ENCODE measurements at regions not wholly inside any gene's neighbourhood (a gene's known extent, or its start where the extent isn't known, plus 50 kb on each side); places are given as distances from the start of the nearest gene placed in this dataset.

DNA sequence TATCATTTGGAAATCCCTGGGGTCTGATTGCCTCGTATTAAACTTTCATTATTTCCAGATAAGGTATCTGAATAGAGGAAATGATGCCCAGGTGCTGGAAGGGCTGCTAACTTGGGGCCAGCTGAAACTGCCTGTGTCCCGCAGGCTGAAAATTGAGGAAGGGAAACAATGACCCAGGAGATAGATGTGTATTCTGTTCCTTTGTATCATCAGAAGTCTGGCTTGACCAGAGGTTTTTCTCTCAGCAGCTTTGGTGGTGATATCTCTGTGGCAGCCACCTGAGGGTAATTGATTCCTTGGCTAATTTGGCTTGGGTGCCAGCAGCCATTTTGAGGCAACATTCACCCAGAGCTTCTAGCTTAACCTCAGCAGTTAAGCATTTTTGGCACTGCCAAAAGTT, 90.0 kb upstream of the STT3B start:
- H3K23ac ChIP-seq (ENCODE audit: low read depth, low read length), result no peak overlapping the region
- intact Hi-C loops (cut with micrococcal nuclease) (no loop called here), dilution Hi-C loops (cut with HindIII; ENCODE audit: low sequenced_read_pairs, unreplicated experiment) (no loop called here), in situ Hi-C loops (cut with MboI; ENCODE audit: low sequenced_read_pairs) (no loop called here)
- H2AK9ac ChIP-seq (replicated peaks; ENCODE audit: low read depth, low read length, poor library complexity), result no peak overlapping the region
- no peaks in the 10 kb centered on the region for H3K79me1 ChIP-seq (ENCODE audit: low read depth in 1 of 2, low read length in 2 of 2)
- H3K27ac ChIP-seq (ENCODE audit: insufficient read depth, low read length), result no peak overlapping the region
- ChIA-PET CTCF (no interaction called here), POLR2A (ENCODE audit: unreplicated experiment) (no interaction called here)
- H2BK120ac ChIP-seq (ENCODE audit: low read depth, low read length), result no peak overlapping the region
- H4K91ac ChIP-seq (ENCODE audit: insufficient read depth, low read depth, low read length), result no peak overlapping the region
- no peak overlapping the region for H3K4me2 ChIP-seq (ENCODE audit: low read depth, low read length)
- H3K14ac ChIP-seq (replicated peaks; ENCODE audit: low read depth, low read length), result no peak overlapping the region
- no peak overlapping the region for H2AK5ac ChIP-seq (ENCODE audit: low read depth, low read length)
- no peaks in the 10 kb centered on the region for H3K4me1 ChIP-seq (ENCODE audit: control insufficient read depth, insufficient read depth, low read length)
- no peak overlapping the region for H3K18ac ChIP-seq (ENCODE audit: low read depth, low read length)
- H3K36me3 ChIP-seq (ENCODE audit: control insufficient read depth, insufficient read depth, low read length), result no peaks in the 10 kb centered on the region
- 67% methylated on average over 1 of the region's 2 CpGs; no CpG with 5 or more reads in 1 of the 2 experiments for WGBS, 2 experiments (ENCODE audit: extremely low coverage in 2 of 2, insufficient read length in 1 of 2)
- H2BK5ac ChIP-seq (ENCODE audit: low read depth, low read length, poor library complexity, severe bottlenecking), result no peak overlapping the region
- H3K9me3 ChIP-seq (ENCODE audit: control insufficient read depth, insufficient read depth, low read length), result no peaks in the 10 kb centered on the region
- no TSS peak for BruUV-seq (replicated peaks)
- TF ChIP-seq, protein P1, sequence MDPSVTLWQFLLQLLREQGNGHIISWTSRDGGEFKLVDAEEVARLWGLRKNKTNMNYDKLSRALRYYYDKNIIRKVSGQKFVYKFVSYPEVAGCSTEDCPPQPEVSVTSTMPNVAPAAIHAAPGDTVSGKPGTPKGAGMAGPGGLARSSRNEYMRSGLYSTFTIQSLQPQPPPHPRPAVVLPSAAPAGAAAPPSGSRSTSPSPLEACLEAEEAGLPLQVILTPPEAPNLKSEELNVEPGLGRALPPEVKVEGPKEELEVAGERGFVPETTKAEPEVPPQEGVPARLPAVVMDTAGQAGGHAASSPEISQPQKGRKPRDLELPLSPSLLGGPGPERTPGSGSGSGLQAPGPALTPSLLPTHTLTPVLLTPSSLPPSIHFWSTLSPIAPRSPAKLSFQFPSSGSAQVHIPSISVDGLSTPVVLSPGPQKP (IDR thresholded peaks at IDR 0.05; ENCODE audit: borderline replicate concordance, low read depth, low read length), result no peak
- TF ChIP-seq CHD1 (IDR thresholded peaks at IDR 0.05; ENCODE audit: low read depth, low read length), result no peak
- TF ChIP-seq FOS (IDR thresholded peaks at IDR 0.05; ENCODE audit: low read depth, low read length), result no peak
- TF ChIP-seq NFE2L2 (IDR thresholded peaks at IDR 0.05; ENCODE audit: low read depth, low read length), result no peak
- H2BK20ac ChIP-seq (ENCODE audit: low read depth, low read length), result no peak overlapping the region
- no peak overlapping the region for H3K56ac ChIP-seq (ENCODE audit: extremely low read depth, insufficient read depth, low read length)
- H4K5ac ChIP-seq (ENCODE audit: low read depth, low read length), result no peak overlapping the region
- H4K8ac ChIP-seq (ENCODE audit: low read depth in 2 of 2, low read length in 2 of 2), result no peak overlapping the region
- no peaks in the 10 kb centered on the region; the same call in 1 of the 2 replicates for H3K27me3 ChIP-seq (ENCODE audit: control insufficient read depth, insufficient read depth, low read length)
- no peak overlapping the region for H3K4me3 ChIP-seq (ENCODE audit: insufficient read depth, low read depth, low read length)
- DNase-seq (no peak), ATAC-seq (ENCODE audit: low read depth) (no peak)
- no peaks in the 10 kb centered on the region for H4K20me1 ChIP-seq (ENCODE audit: insufficient read depth, low read length)
- no peak overlapping the region for H2AFZ ChIP-seq (replicated peaks; ENCODE audit: low read length, poor library complexity)
- H3K9ac ChIP-seq (ENCODE audit: low read depth, low read length), result no peak overlapping the region
- H2BK15ac ChIP-seq (ENCODE audit: low read depth, low read length), result no peak overlapping the region
- H3K9me1 ChIP-seq (ENCODE audit: insufficient read depth, low read length), result no peaks in the 10 kb centered on the region
- no peak overlapping the region for H3K4ac ChIP-seq (ENCODE audit: low read depth, low read length)

Data from IMR-90 (cell line).